ENCODE measurements at regions not wholly inside any gene's neighbourhood (a gene's known extent, or its start where the extent isn't known, plus 50 kb on each side); places are given as distances from the start of the nearest gene placed in this dataset.

DNA sequence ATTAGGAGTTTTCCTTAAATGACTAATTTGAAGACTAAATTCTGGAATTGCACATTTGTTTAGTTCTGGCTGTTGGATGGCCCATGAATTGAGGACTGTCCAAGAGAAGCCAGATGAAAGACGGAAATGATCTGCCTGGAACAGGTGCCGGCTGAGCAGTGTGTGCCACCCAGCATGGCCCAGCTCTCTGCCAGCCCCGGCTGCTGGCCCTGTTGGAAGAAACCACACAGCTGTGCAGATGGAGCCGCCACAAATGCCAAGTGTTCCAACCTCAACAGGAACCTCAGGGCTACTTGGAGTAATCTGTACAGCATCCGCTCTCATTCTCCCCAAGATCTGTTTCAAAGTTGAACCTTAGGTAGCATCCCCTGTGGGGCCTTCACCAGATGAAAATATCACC is 67.0 kb upstream of the STARD13 start:
- TF ChIP-seq, protein P1, sequence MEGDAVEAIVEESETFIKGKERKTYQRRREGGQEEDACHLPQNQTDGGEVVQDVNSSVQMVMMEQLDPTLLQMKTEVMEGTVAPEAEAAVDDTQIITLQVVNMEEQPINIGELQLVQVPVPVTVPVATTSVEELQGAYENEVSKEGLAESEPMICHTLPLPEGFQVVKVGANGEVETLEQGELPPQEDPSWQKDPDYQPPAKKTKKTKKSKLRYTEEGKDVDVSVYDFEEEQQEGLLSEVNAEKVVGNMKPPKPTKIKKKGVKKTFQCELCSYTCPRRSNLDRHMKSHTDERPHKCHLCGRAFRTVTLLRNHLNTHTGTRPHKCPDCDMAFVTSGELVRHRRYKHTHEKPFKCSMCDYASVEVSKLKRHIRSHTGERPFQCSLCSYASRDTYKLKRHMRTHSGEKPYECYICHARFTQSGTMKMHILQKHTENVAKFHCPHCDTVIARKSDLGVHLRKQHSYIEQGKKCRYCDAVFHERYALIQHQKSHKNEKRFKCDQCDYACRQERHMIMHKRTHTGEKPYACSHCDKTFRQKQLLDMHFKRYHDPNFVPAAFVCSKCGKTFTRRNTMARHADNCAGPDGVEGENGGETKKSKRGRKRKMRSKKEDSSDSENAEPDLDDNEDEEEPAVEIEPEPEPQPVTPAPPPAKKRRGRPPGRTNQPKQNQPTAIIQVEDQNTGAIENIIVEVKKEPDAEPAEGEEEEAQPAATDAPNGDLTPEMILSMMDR (IDR thresholded peaks at IDR 0.05), result no peak
- no peak for TF ChIP-seq EZH2 (IDR thresholded peaks at IDR 0.05; ENCODE audit: borderline replicate concordance, insufficient read depth, low read depth, low read length, poor library complexity, severe bottlenecking)

All from B cell (primary cell).